C4-2B (cell line): ENCODE measurements at regions not wholly inside any gene's neighbourhood (a gene's known extent, or its start where the extent isn't known, plus 50 kb on each side); places are given as distances from the start of the nearest gene placed in this dataset.

Source experiments
- ZFX ChIP-seq: fragments of 450-650 bp; IDR thresholded peaks from 2 replicates; pipeline ENCODE4 v1.6.1; 2017
- TF ChIP-seq, protein P1 (sequence below): fragments of 450-650 bp; conservative IDR thresholded peaks from 2 replicates; pipeline ENCODE4 v1.5.1; 2017; ENCODE audit warnings: mild to moderate bottlenecking

DNA sequence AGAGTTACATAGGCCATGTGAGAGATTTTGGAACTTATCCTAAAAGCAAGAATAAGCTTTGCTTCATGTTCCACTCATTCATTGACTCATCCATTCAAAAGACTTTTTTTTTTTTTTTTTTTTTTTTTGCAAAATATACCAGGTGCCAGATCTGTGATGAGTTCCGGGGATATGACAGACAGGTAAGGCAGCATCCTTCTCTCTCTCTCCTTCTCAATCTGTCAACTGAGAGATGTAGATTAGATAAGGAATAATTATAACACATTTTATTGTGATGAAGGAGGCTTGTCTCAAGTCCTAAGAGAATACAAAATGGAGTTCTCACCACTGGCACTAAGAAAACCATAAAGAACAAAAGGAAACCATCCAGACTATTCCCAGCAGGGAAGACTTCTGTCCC, 190.2 kb upstream of the CPEB2 start:
- TF ChIP-seq, protein P1, sequence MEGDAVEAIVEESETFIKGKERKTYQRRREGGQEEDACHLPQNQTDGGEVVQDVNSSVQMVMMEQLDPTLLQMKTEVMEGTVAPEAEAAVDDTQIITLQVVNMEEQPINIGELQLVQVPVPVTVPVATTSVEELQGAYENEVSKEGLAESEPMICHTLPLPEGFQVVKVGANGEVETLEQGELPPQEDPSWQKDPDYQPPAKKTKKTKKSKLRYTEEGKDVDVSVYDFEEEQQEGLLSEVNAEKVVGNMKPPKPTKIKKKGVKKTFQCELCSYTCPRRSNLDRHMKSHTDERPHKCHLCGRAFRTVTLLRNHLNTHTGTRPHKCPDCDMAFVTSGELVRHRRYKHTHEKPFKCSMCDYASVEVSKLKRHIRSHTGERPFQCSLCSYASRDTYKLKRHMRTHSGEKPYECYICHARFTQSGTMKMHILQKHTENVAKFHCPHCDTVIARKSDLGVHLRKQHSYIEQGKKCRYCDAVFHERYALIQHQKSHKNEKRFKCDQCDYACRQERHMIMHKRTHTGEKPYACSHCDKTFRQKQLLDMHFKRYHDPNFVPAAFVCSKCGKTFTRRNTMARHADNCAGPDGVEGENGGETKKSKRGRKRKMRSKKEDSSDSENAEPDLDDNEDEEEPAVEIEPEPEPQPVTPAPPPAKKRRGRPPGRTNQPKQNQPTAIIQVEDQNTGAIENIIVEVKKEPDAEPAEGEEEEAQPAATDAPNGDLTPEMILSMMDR, result no peak
- no peak for TF ChIP-seq ZFX
